ENCODE measurements at regions not wholly inside any gene's neighbourhood (a gene's known extent, or its start where the extent isn't known, plus 50 kb on each side); places are given as distances from the start of the nearest gene placed in this dataset.

GRCh38 chr3:184503647-184504046, 57.9 kb upstream of the EPHB3 start:
- Histone ChIP-seq H3K4me3 (no peak overlapping the region), H3K9me3 (peaks cover 5% of the 10 kb centered on the region), H3K4me1 (ENCODE audit: low read depth) (no peaks in the 10 kb centered on the region), H3K36me3 (ENCODE audit: low read depth) (no peaks in the 10 kb centered on the region)
- no peak for TF ChIP-seq CTCF (IDR thresholded peaks at IDR 0.05)
- intact Hi-C loops (cut with DNase I, micrococcal nuclease) = no loop called here
- no peak for ATAC-seq
- DNase-seq = no peak

GRCh38 chr3:184505076-184505878, 56.3 kb upstream of the EPHB3 start:
- H3K36me3 ChIP-seq (ENCODE audit: low read depth) = no peaks in the 10 kb centered on the region
- intact Hi-C loops (cut with DNase I, micrococcal nuclease) = no loop called here
- TF ChIP-seq CTCF (IDR thresholded peaks at IDR 0.05) = no peak
- ATAC-seq = no peak
- no peak for DNase-seq
- H3K9me3 ChIP-seq = peaks cover 5% of the 10 kb centered on the region
- no peaks in the 10 kb centered on the region for H3K4me1 ChIP-seq (ENCODE audit: low read depth)
- no peak overlapping the region for H3K4me3 ChIP-seq

GRCh38 chr3:184506561-184506991, 55.0 kb upstream of the EPHB3 start:
- intact Hi-C loops (cut with DNase I, micrococcal nuclease) = no loop called here
- no peak for ATAC-seq
- Histone ChIP-seq H3K4me1 (ENCODE audit: low read depth) (no peaks in the 10 kb centered on the region), H3K4me3 (no peak overlapping the region), H3K9me3 (peaks cover 5% of the 10 kb centered on the region), H3K36me3 (ENCODE audit: low read depth) (no peaks in the 10 kb centered on the region)
- DNase-seq = no peak
- TF ChIP-seq CTCF (IDR thresholded peaks at IDR 0.05) = no peak

- intact Hi-C loops (cut with DNase I, micrococcal nuclease) = no loop called here
- Histone ChIP-seq H3K4me3 (no peak overlapping the region), H3K4me1 (ENCODE audit: low read depth) (peaks cover 6% of the 10 kb centered on the region), H3K36me3 (ENCODE audit: low read depth) (no peaks in the 10 kb centered on the region), H3K9me3 (no peaks in the 10 kb centered on the region)
- TF ChIP-seq CTCF (IDR thresholded peaks at IDR 0.05) = no peak
- no peak for DNase-seq
- no peak for ATAC-seq
These were observed 52.6 kb upstream of the EPHB3 start for GRCh38 chr3:184508938-184509337.

- Histone ChIP-seq H3K4me1 (ENCODE audit: low read depth) (peaks cover 6% of the 10 kb centered on the region), H3K4me3 (no peak overlapping the region), H3K36me3 (ENCODE audit: low read depth) (no peaks in the 10 kb centered on the region), H3K9me3 (no peaks in the 10 kb centered on the region)
- DNase-seq = no peak
- no peak for ATAC-seq
- intact Hi-C loops (cut with DNase I, micrococcal nuclease) = no loop called here
- TF ChIP-seq CTCF (IDR thresholded peaks at IDR 0.05) = no peak
These were observed 49.8 kb upstream of the EPHB3 start for GRCh38 chr3:184511741-184512140.

Data from mucosa of descending colon (tissue), 3 donors.